H9 (cell line): ENCODE measurements at regions not wholly inside any gene's neighbourhood (a gene's known extent, or its start where the extent isn't known, plus 50 kb on each side); places are given as distances from the start of the nearest gene placed in this dataset.

Experiments
- DNase-seq: peaks from one replicate; pipeline ENCODE4 v3.0.0-alpha.2; 2017
- H2AFZ ChIP-seq: one replicate; pipeline ENCODE4 v1.6.1; 2013; ENCODE audit warnings: mild to moderate bottlenecking, low read length, control low read depth, moderate library complexity
- H2AK5ac ChIP-seq: 2 replicates; pipeline ENCODE4 v1.6.1; 2013; ENCODE audit warnings: low read length, control low read depth, mixed read lengths; ENCODE audit not compliant: insufficient read length
- H2BK120ac ChIP-seq: one replicate; pipeline ENCODE4 v1.6.1; 2013; ENCODE audit warnings: low read depth, mild to moderate bottlenecking, low read length, control low read depth, inconsistent platforms; ENCODE audit not compliant: poor library complexity, severe bottlenecking
- H2BK12ac ChIP-seq: 2 replicates; pipeline ENCODE4 v1.6.1; 2013; ENCODE audit warnings: low read length, control low read depth, mixed read lengths, low read depth; ENCODE audit not compliant: insufficient read length
- H2BK15ac ChIP-seq: 2 replicates; pipeline ENCODE4 v1.6.1; 2013; ENCODE audit warnings: low read depth, low read length, control low read depth
- H2BK20ac ChIP-seq: one replicate; pipeline ENCODE4 v1.6.1; 2013; ENCODE audit warnings: low read depth, mild to moderate bottlenecking, low read length, control low read depth, inconsistent platforms; ENCODE audit not compliant: poor library complexity, severe bottlenecking
- H2BK5ac ChIP-seq: 2 replicates; pipeline ENCODE4 v1.6.1; 2013; ENCODE audit warnings: low read length, control low read depth, mixed read lengths; ENCODE audit not compliant: insufficient read length
- H3K14ac ChIP-seq: 2 replicates; pipeline ENCODE4 v1.6.1; 2013; ENCODE audit warnings: low read length, control low read depth; ENCODE audit not compliant: insufficient read depth
- H3K18ac ChIP-seq: 2 replicates; pipeline ENCODE4 v1.6.1; 2013; ENCODE audit warnings: low read depth, mild to moderate bottlenecking, mixed read lengths, low read length, control low read depth; ENCODE audit not compliant: insufficient read length
- H3K23ac ChIP-seq: 2 replicates; pipeline ENCODE4 v1.6.1; 2013; ENCODE audit warnings: low read length, control low read depth, mixed read lengths, low read depth; ENCODE audit not compliant: insufficient read length
- H3K23me2 ChIP-seq: 2 replicates; pipeline ENCODE4 v1.6.1; 2013; ENCODE audit warnings: low read depth, mild to moderate bottlenecking, mixed read lengths, low read length, control low read depth; ENCODE audit not compliant: insufficient read length, poor library complexity, severe bottlenecking
- H3K27ac ChIP-seq: 2 replicates; pipeline ENCODE4 v1.5.1; 2013; ENCODE audit warnings: low read length, control low read depth, mixed read lengths, low read depth; ENCODE audit not compliant: insufficient read length
- H3K27me3 ChIP-seq: 2 replicates; pipeline ENCODE4 v1.6.1; 2013; ENCODE audit warnings: low read length, control low read depth, inconsistent platforms; ENCODE audit not compliant: insufficient read depth
- H3K4ac ChIP-seq: 2 replicates; pipeline ENCODE4 v1.6.1; 2013; ENCODE audit warnings: low read depth, mild to moderate bottlenecking, control low read depth, inconsistent platforms, low read length, moderate library complexity
- H3K4me1 ChIP-seq: 2 replicates; pipeline ENCODE4 v1.6.1; 2013; ENCODE audit warnings: low read length, control low read depth, inconsistent platforms; ENCODE audit not compliant: insufficient read depth
- H3K4me2 ChIP-seq: 2 replicates; pipeline ENCODE4 v1.6.1; 2013; ENCODE audit warnings: low read length, control low read depth, mixed read lengths; ENCODE audit not compliant: insufficient read length, insufficient read depth
- H3K56ac ChIP-seq: 2 replicates; pipeline ENCODE4 v1.6.1; 2013; ENCODE audit warnings: low read depth, mild to moderate bottlenecking, mixed read lengths, low read length, control low read depth; ENCODE audit not compliant: insufficient read length
- H3K79me1 ChIP-seq: 2 replicates; pipeline ENCODE4 v1.6.1; 2013; ENCODE audit warnings: low read depth, mild to moderate bottlenecking, moderate library complexity, low read length, control low read depth, inconsistent platforms; ENCODE audit not compliant: insufficient read depth, poor library complexity, severe bottlenecking
- H3K79me2 ChIP-seq: 2 replicates; pipeline ENCODE4 v1.6.1; 2013; ENCODE audit warnings: low read length, control low read depth, inconsistent platforms; ENCODE audit not compliant: insufficient read depth
- H3K9ac ChIP-seq: 2 replicates; pipeline ENCODE4 v1.6.1; 2013; ENCODE audit warnings: low read length, control low read depth, mixed read lengths; ENCODE audit not compliant: insufficient read length; ENCODE audit errors: extremely low read depth
- H3K9me3 ChIP-seq: one replicate; pipeline ENCODE4 v1.6.1; 2013; ENCODE audit warnings: low read depth, low read length, inconsistent platforms; ENCODE audit not compliant: control insufficient read depth
- H3T11ph ChIP-seq: one replicate; pipeline ENCODE4 v1.6.1; 2013; ENCODE audit warnings: mild to moderate bottlenecking, low read length, control low read depth, inconsistent platforms
- H4K20me1 ChIP-seq: one replicate; pipeline ENCODE4 v1.6.1; 2013; ENCODE audit not compliant: control insufficient read depth, insufficient read length, insufficient read depth
- H4K5ac ChIP-seq: 2 replicates; pipeline ENCODE4 v1.6.1; 2013; ENCODE audit warnings: low read depth, mild to moderate bottlenecking, mixed read lengths, low read length, control low read depth; ENCODE audit not compliant: insufficient read length
- H4K8ac ChIP-seq: replicated peaks from 2 replicates; pipeline ENCODE4 v1.6.1; 2013; ENCODE audit warnings: low read length, control low read depth, mixed read lengths, low read depth; ENCODE audit not compliant: insufficient read length
- H4K91ac ChIP-seq: 2 replicates; pipeline ENCODE4 v1.6.1; 2013; ENCODE audit warnings: low read depth, mild to moderate bottlenecking, moderate library complexity, mixed read lengths, low read length, control low read depth; ENCODE audit not compliant: insufficient read length
- H3K27ac Mint-ChIP-seq, 3 experiments: 2 replicates in 2 of 3; 3 replicates in 1 of 3; pipeline ENCODE4 v1.8.0; 2020 to 2021; ENCODE audit warnings: mixed read lengths in 3 of 3, mild to moderate bottlenecking in 1 of 3, moderate library complexity in 1 of 3
- H3K27me3 Mint-ChIP-seq: 2 replicates; pipeline ENCODE4 v1.8.0; 2021; ENCODE audit warnings: low read depth, mild to moderate bottlenecking, moderate library complexity, mixed read lengths
- H3K36me3 Mint-ChIP-seq, 3 experiments: 2 replicates in 2 of 3; 3 replicates in 1 of 3; pipeline ENCODE4 v1.8.0; 2020 to 2021; ENCODE audit warnings: low read depth in 3 of 3, mixed read lengths in 3 of 3; ENCODE audit not compliant: insufficient read depth in 1 of 3
- H3K4me1 Mint-ChIP-seq, 2 experiments: 2 replicates each; pipeline ENCODE4 v1.8.0; 2020; ENCODE audit warnings: mixed read lengths in 2 of 2
- H3K4me3 Mint-ChIP-seq, 2 experiments: 2 replicates in 1 of 2; 3 replicates in 1 of 2; pipeline ENCODE4 v1.8.0; 2020 to 2021; ENCODE audit warnings: mild to moderate bottlenecking in 2 of 2, mixed read lengths in 2 of 2, moderate library complexity in 1 of 2
- H3K9me3 Mint-ChIP-seq, 2 experiments: 2 replicates in 1 of 2; 3 replicates in 1 of 2; pipeline ENCODE4 v1.8.0; 2020; ENCODE audit warnings: mild to moderate bottlenecking in 2 of 2, mixed read lengths in 2 of 2, moderate library complexity in 1 of 2
- CTCF ChIP-seq: fragments of 200-600 bp; sonication (generic); conservative IDR thresholded peaks from 3 replicates; pipeline ENCODE4 v1.8.0; 2021; ENCODE audit warnings: antibody characterized with exemption, mild to moderate bottlenecking

GRCh38 chr5:81820318-81820636 is 69.4 kb upstream of the SSBP2 start:
- no peak overlapping the region for H2BK20ac ChIP-seq
- no peak overlapping the region for H2BK15ac ChIP-seq
- peaks cover 2 to 13% (median 4%) of the 10 kb centered on the region in 3 experiments; a peak in 5 of 7 replicates for H3K36me3 Mint-ChIP-seq
- peaks cover 0 to 2% of the 10 kb centered on the region in 2 experiments; a peak in 2 of 4 replicates for H3K4me1 Mint-ChIP-seq
- no peak overlapping the region for H3K56ac ChIP-seq
- H2BK12ac ChIP-seq: no peak overlapping the region
- no peaks in the 10 kb centered on the region for H3K23me2 ChIP-seq
- TF ChIP-seq CTCF: no peak
- no peak overlapping the region for H3K27ac Mint-ChIP-seq
- H3K27me3 Mint-ChIP-seq: peaks cover 2% of the 10 kb centered on the region; the same call in 1 of the 2 replicates
- H4K91ac ChIP-seq: no peak overlapping the region
- no peak overlapping the region for H3K14ac ChIP-seq
- H3K27me3 ChIP-seq: no peaks in the 10 kb centered on the region
- H3K79me1 ChIP-seq: no peaks in the 10 kb centered on the region
- H3K9me3 ChIP-seq: no peaks in the 10 kb centered on the region
- no peak overlapping the region for H3K23ac ChIP-seq
- DNase-seq: no peak
- H3K18ac ChIP-seq: no peak overlapping the region
- H3K27ac ChIP-seq: no peak overlapping the region
- no peak overlapping the region for H3K4ac ChIP-seq
- H3K9me3 Mint-ChIP-seq: peaks cover 0 to 6% of the 10 kb centered on the region in 2 experiments; a peak in 3 of 5 replicates
- H3K4me3 Mint-ChIP-seq: no peak overlapping the region
- H2BK120ac ChIP-seq: no peak overlapping the region
- H3K79me2 ChIP-seq: no peaks in the 10 kb centered on the region
- no peak overlapping the region for H3K4me2 ChIP-seq
- H4K20me1 ChIP-seq: no peaks in the 10 kb centered on the region
- no peak overlapping the region for H3T11ph ChIP-seq
- H2AFZ ChIP-seq: no peak overlapping the region
- H2BK5ac ChIP-seq: no peak overlapping the region
- H4K5ac ChIP-seq: no peak overlapping the region
- H3K9ac ChIP-seq: no peak overlapping the region
- no peak overlapping the region for H4K8ac ChIP-seq
- no peaks in the 10 kb centered on the region; the same call in 1 of the 2 replicates for H3K4me1 ChIP-seq
- H2AK5ac ChIP-seq: no peak overlapping the region
